HCT116 (cell line): ENCODE measurements at regions not wholly inside any gene's neighbourhood (a gene's known extent, or its start where the extent isn't known, plus 50 kb on each side); places are given as distances from the start of the nearest gene placed in this dataset.

Experiments
- ATAC-seq: fragments of 200-7000 bp; cut with Tn5 transposase; 2 replicates; pipeline ENCODE4 v1.9.1; 2020; ENCODE audit warnings: mild to moderate bottlenecking, moderate library complexity
- BruUV-seq: library from RNA; stranded (reverse); fragments of 400-500 nt; replicated peaks from 2 replicates; lab custom pipeline; 2021; lab: Mats Ljungman, UMichigan
- CTCF ChIA-PET: fragments of 300-600 bp; sonication (Branson Sonifier 250); formaldehyde crosslinking; loops from one replicate; lab custom pipeline; 2021; ENCODE audit warnings: antibody characterized with exemption; lab: Charles Lee
- POLR2A ChIA-PET: fragments of 300-600, 350-600 bp; sonication (Branson Sonifier 250); formaldehyde crosslinking; loops from one replicate; lab custom pipeline; 2021; ENCODE audit warnings: antibody characterized with exemption; lab: Charles Lee
- RAD21 ChIA-PET, 2 experiments: fragments of 300-600 bp; sonication (Branson Sonifier 250); formaldehyde crosslinking; loops; one replicate each; lab custom pipeline; 2023; ENCODE audit warnings: low total read pairs in 2 of 2; ENCODE audit not compliant: uncharacterized antibody in 2 of 2, unreplicated experiment in 2 of 2, low non-redundant PET in 1 of 2; lab: Charles Lee
- DNase-seq: peaks from one replicate; pipeline ENCODE4 v3.0.0-alpha.2; 2010; ENCODE audit warnings: low read depth, low spot score
- H2AFZ ChIP-seq: fragments of 200-600 bp; shearing (Covaris generic), sonication (generic); 2 replicates; pipeline ENCODE4 v1.6.1; 2017; ENCODE audit warnings: low read depth, mixed run types, mixed read lengths, antibody characterized with exemption, low read length; ENCODE audit not compliant: poor library complexity, severe bottlenecking
- H3K27ac ChIP-seq: 2 replicates; pipeline ENCODE4 v1.5.1; 2012; ENCODE audit warnings: low read depth, low read length
- H3K27me3 ChIP-seq: fragments of 200-600 bp; sonication (generic); 2 replicates; pipeline ENCODE4 v1.6.1; 2016; ENCODE audit warnings: mixed run types, low read length, mixed read lengths; ENCODE audit not compliant: insufficient read depth
- H3K36me3 ChIP-seq, 2 experiments: fragments of 200-500 bp in 1 of 2; fragments of 200-600 bp in 1 of 2; sonication (Bioruptor generic) in 1 of 2; sonication (generic) in 1 of 2; 2 replicates each; pipeline versions ENCODE4 v1.5.1 to v1.6.1; 2014 to 2016; ENCODE audit warnings: low read length in 2 of 2, inconsistent platforms in 1 of 2, mixed read lengths in 1 of 2, mixed run types in 1 of 2; ENCODE audit not compliant: insufficient read depth in 2 of 2, control insufficient read depth in 1 of 2
- H3K4me1 ChIP-seq, 2 experiments: fragments of 200-600 bp in 1 of 2; sonication (generic) in 1 of 2; 2 replicates each; pipeline versions ENCODE4 v1.5.1 to v1.6.1; 2012 to 2017; ENCODE audit warnings: low read length in 2 of 2, inconsistent platforms in 1 of 2, mild to moderate bottlenecking in 1 of 2, mixed read lengths in 1 of 2, mixed run types in 1 of 2, moderate library complexity in 1 of 2; ENCODE audit not compliant: insufficient read depth in 2 of 2, control insufficient read depth in 1 of 2
- H3K4me2 ChIP-seq: fragments of 200-600 bp; sonication (generic); 2 replicates; pipeline ENCODE4 v1.6.1; 2017; ENCODE audit warnings: mixed run types, low read length, mixed read lengths
- H3K4me3 ChIP-seq, 2 experiments: fragments of 200-600 bp in 1 of 2; sonication (generic) in 1 of 2; replicated peaks in 1 of 2; 2 replicates each; pipeline ENCODE4 v1.5.1; 2011 to 2016; ENCODE audit warnings: low read length in 2 of 2, control low read depth in 1 of 2, low read depth in 1 of 2, mild to moderate bottlenecking in 1 of 2, mixed read lengths in 1 of 2, mixed run types in 1 of 2
- H3K79me2 ChIP-seq: fragments of 200-600 bp; sonication (generic); 2 replicates; pipeline ENCODE4 v1.6.1; 2017; ENCODE audit warnings: mild to moderate bottlenecking, mixed run types, low read length, moderate library complexity, mixed read lengths; ENCODE audit not compliant: insufficient read depth
- H3K9ac ChIP-seq: fragments of 200-600 bp; sonication (generic); 2 replicates; pipeline ENCODE4 v1.6.1; 2016; ENCODE audit warnings: low read length, mixed read lengths
- H3K9me2 ChIP-seq: fragments of 200-600 bp; sonication (generic), shearing (Covaris generic); 2 replicates; pipeline ENCODE4 v1.6.1; 2017; ENCODE audit warnings: mixed run types, mild to moderate bottlenecking, moderate library complexity; ENCODE audit not compliant: insufficient read depth
- H3K9me3 ChIP-seq, 2 experiments: fragments of 200-500 bp in 1 of 2; fragments of 200-600 bp in 1 of 2; sonication (Bioruptor generic) in 1 of 2; sonication (generic) in 1 of 2; 2 replicates each; pipeline ENCODE4 v1.6.1; 2014 to 2017; ENCODE audit warnings: low read length in 2 of 2, mixed read lengths in 2 of 2, inconsistent platforms in 1 of 2, low read depth in 1 of 2, mild to moderate bottlenecking in 1 of 2, mixed run types in 1 of 2, moderate library complexity in 1 of 2; ENCODE audit not compliant: control insufficient read depth in 1 of 2, insufficient read depth in 1 of 2
- H4K20me1 ChIP-seq: fragments of 200-600 bp; sonication (generic), shearing (Covaris generic); 2 replicates; pipeline ENCODE4 v1.6.1; 2017; ENCODE audit warnings: mixed run types, mild to moderate bottlenecking, moderate library complexity; ENCODE audit not compliant: insufficient read depth
- ATF3 ChIP-seq: IDR thresholded peaks from 2 replicates; pipeline ENCODE4 v1.6.1; 2012
- CEBPB ChIP-seq: IDR thresholded peaks from 2 replicates; pipeline ENCODE4 v1.6.1; 2012; ENCODE audit warnings: low read depth
- CTCF ChIP-seq, 3 experiments: fragments of 200-600 bp in 1 of 3; sonication (generic) in 1 of 3; IDR thresholded peaks in 2 of 3; conservative IDR thresholded peaks in 1 of 3; 2 replicates each; pipeline ENCODE4 v1.5.1; 2012 to 2017; ENCODE audit warnings: low read depth in 2 of 3, low read length in 2 of 3, antibody characterized with exemption in 1 of 3, borderline replicate concordance in 1 of 3, control low read depth in 1 of 3, mild to moderate bottlenecking in 1 of 3, mixed read lengths in 1 of 3, mixed run types in 1 of 3, moderate library complexity in 1 of 3; ENCODE audit not compliant: insufficient read depth in 1 of 3
- ELF1 ChIP-seq: IDR thresholded peaks from 2 replicates; pipeline ENCODE4 v1.6.1; 2012; ENCODE audit warnings: low read depth, borderline replicate concordance
- EZH2 ChIP-seq: fragments of 200-600 bp; sonication (generic); IDR thresholded peaks from 2 replicates; pipeline ENCODE4 v1.6.1; 2017; ENCODE audit warnings: antibody characterized with exemption, mixed run types
- POLR2A ChIP-seq: IDR thresholded peaks from 2 replicates; pipeline ENCODE4 v1.7.0; 2011; ENCODE audit warnings: borderline replicate concordance; ENCODE audit not compliant: insufficient read depth, insufficient read length; ENCODE audit errors: extremely low read depth
- RAD21 ChIP-seq: IDR thresholded peaks from 2 replicates; pipeline ENCODE4 v1.6.1; 2012; ENCODE audit warnings: low read depth, mild to moderate bottlenecking
- REST ChIP-seq: IDR thresholded peaks from 2 replicates; pipeline ENCODE4 v1.6.1; 2012; ENCODE audit warnings: low read depth
- SIN3A ChIP-seq: IDR thresholded peaks from 2 replicates; pipeline ENCODE4 v1.6.1; 2012; ENCODE audit warnings: low read depth
- SP1 ChIP-seq: IDR thresholded peaks from 2 replicates; pipeline ENCODE4 v1.6.1; 2012; ENCODE audit warnings: low read depth
- YY1 ChIP-seq: IDR thresholded peaks from 2 replicates; pipeline ENCODE4 v1.6.1; 2011; ENCODE audit warnings: low read length, low read depth, moderate library complexity, mild to moderate bottlenecking; ENCODE audit not compliant: insufficient replicate concordance; ENCODE audit errors: extremely low read depth
- ZBTB33 ChIP-seq: IDR thresholded peaks from 2 replicates; pipeline ENCODE4 v1.6.1; 2011; ENCODE audit warnings: mild to moderate bottlenecking, low read length, moderate library complexity; ENCODE audit not compliant: insufficient replicate concordance; ENCODE audit errors: extremely low read depth
- ZFX ChIP-seq: fragments of 450-650 bp; IDR thresholded peaks from 2 replicates; pipeline ENCODE4 v1.6.1; 2017
- ZNF274 ChIP-seq: fragments of 200-500 bp; sonication (Bioruptor generic); IDR thresholded peaks from 2 replicates; pipeline ENCODE4 v1.6.1; 2014; ENCODE audit warnings: mild to moderate bottlenecking, low read depth, low read length, inconsistent platforms
- intact Hi-C: fragments of 100-400 bp; cut with micrococcal nuclease; formaldehyde crosslinking; loops from 2 replicates; pipeline ENCODE4 v1.10.0; 2022

- no peak for TF ChIP-seq CEBPB
- no peak for TF ChIP-seq RAD21
- TF ChIP-seq ELF1 = no peak
- TF ChIP-seq ZNF274 = no peak
- no peak for TF ChIP-seq EZH2
- TF ChIP-seq SP1 = no peak
- no peak for TF ChIP-seq ZFX
- no peak for TF ChIP-seq ATF3
- no peak for TF ChIP-seq POLR2A
- TF ChIP-seq YY1 = no peak
- TF ChIP-seq CTCF (IDR thresholded peaks at IDR 0.05 in 2 of 3, conservative IDR thresholded peaks at IDR 0.05 in 1 of 3; ENCODE audit: borderline replicate concordance in 1 of 3, insufficient read depth in 1 of 3, low read depth in 2 of 3, low read length in 2 of 3) = no peak
- no peak for TF ChIP-seq SIN3A
- TF ChIP-seq ZBTB33 = no peak
- TF ChIP-seq REST = no peak
- Histone ChIP-seq H3K4me2 (no peak overlapping the region), H3K4me3 (no peak overlapping the region), H3K27me3 (peaks cover 83% of the 10 kb centered on the region), H3K9me2 (no peaks in the 10 kb centered on the region), H3K79me2 (no peaks in the 10 kb centered on the region), H3K9ac (no peak overlapping the region), H2AFZ (no peak overlapping the region), H3K9me3 (no peaks in the 10 kb centered on the region), H3K36me3 (no peaks in the 10 kb centered on the region), H3K4me1 (no peaks in the 10 kb centered on the region), H4K20me1 (no peaks in the 10 kb centered on the region; the same call in 1 of the 2 replicates), H3K27ac (no peak overlapping the region)
- no TSS peak for BruUV-seq
- no peak for DNase-seq
- ChIA-PET CTCF (no interaction called here), POLR2A (no interaction called here), RAD21 (no interaction called here)
- intact Hi-C loops = no loop called here
- ATAC-seq = no peak
Measured at GRCh38 chr3:99355465-99355864, 282.9 kb upstream of the COL8A1 start.
